ENCODE measurements at regions not wholly inside any gene's neighbourhood (a gene's known extent, or its start where the extent isn't known, plus 50 kb on each side); places are given as distances from the start of the nearest gene placed in this dataset.

DNA sequence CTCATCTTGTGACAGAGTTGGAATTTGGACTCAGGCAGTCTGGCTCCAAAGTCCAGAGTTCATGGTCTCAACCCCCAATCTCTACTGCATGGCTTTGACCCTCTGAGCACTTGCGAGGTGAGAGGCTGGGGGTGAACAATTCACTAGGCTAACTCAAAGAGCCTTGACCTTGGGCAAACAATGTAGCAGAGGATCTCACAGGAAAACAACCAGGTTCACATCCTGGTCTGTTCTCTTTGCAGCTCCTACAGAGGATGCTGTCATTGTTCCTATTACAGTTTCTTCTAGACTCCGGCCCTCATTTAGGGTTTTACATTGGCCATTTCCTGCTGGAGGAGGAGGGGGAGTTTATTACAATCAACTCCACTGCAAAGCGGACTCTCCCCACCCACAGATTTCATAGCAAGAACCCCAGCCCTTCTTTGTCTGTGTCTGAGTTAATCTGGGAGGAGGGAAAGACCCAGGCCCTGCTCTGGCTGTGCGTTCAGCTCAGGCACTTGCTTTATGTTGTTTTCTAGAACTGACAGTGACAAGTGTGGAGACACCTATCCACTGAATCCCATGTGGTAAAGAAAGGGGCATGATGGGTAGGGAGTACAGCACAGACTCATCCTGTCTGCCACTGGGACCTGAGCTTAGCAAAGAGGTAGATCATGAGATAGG is 101.6 kb downstream of the LBH start:
- TF ChIP-seq, protein P1, sequence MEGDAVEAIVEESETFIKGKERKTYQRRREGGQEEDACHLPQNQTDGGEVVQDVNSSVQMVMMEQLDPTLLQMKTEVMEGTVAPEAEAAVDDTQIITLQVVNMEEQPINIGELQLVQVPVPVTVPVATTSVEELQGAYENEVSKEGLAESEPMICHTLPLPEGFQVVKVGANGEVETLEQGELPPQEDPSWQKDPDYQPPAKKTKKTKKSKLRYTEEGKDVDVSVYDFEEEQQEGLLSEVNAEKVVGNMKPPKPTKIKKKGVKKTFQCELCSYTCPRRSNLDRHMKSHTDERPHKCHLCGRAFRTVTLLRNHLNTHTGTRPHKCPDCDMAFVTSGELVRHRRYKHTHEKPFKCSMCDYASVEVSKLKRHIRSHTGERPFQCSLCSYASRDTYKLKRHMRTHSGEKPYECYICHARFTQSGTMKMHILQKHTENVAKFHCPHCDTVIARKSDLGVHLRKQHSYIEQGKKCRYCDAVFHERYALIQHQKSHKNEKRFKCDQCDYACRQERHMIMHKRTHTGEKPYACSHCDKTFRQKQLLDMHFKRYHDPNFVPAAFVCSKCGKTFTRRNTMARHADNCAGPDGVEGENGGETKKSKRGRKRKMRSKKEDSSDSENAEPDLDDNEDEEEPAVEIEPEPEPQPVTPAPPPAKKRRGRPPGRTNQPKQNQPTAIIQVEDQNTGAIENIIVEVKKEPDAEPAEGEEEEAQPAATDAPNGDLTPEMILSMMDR (IDR thresholded peaks at IDR 0.05): no peak
- TF ChIP-seq POLR2AphosphoS5 (IDR thresholded peaks at IDR 0.05): no peak
